Calu3 (cell line): ENCODE measurements at regions not wholly inside any gene's neighbourhood (a gene's known extent, or its start where the extent isn't known, plus 50 kb on each side); places are given as distances from the start of the nearest gene placed in this dataset.

Experiments used
- BruUV-seq: library from RNA; stranded (reverse); fragments of 400-500 nt; replicated peaks from 2 replicates; lab custom pipeline; 2021; lab: Mats Ljungman, UMichigan
- CTCF ChIA-PET: fragments of 300-600 bp; sonication (Branson Sonifier 250); formaldehyde crosslinking; loops from one replicate; lab custom pipeline; 2022; ENCODE audit warnings: antibody characterized with exemption; lab: Charles Lee
- DNase-seq: peaks from one replicate; pipeline ENCODE4 v3.0.0; 2022
- H3K27ac Mint-ChIP-seq: one replicate; pipeline ENCODE4 v1.8.0; 2022; ENCODE audit warnings: mixed read lengths; ENCODE audit not compliant: unreplicated experiment
- H3K27me3 Mint-ChIP-seq: one replicate; pipeline ENCODE4 v1.8.0; 2022; ENCODE audit warnings: mixed read lengths; ENCODE audit not compliant: unreplicated experiment
- H3K36me3 Mint-ChIP-seq: one replicate; pipeline ENCODE4 v1.8.0; 2022; ENCODE audit warnings: mild to moderate bottlenecking, moderate library complexity, mixed read lengths; ENCODE audit not compliant: insufficient read depth, unreplicated experiment
- H3K4me1 Mint-ChIP-seq: one replicate; pipeline ENCODE4 v1.8.0; 2022; ENCODE audit warnings: mild to moderate bottlenecking, low read depth, mixed read lengths; ENCODE audit not compliant: unreplicated experiment
- H3K4me3 Mint-ChIP-seq: one replicate; pipeline ENCODE4 v1.8.0; 2022; ENCODE audit warnings: mild to moderate bottlenecking, low read depth, moderate library complexity, mixed read lengths; ENCODE audit not compliant: unreplicated experiment
- H3K9me3 Mint-ChIP-seq: one replicate; pipeline ENCODE4 v1.8.0; 2022; ENCODE audit warnings: low read depth, mixed read lengths; ENCODE audit not compliant: unreplicated experiment
- CTCF ChIP-seq: fragments of 200-600 bp; IDR thresholded peaks from one replicate; pipeline ENCODE4 v1.8.0; 2022; ENCODE audit warnings: antibody characterized with exemption; ENCODE audit not compliant: unreplicated experiment
- intact Hi-C: fragments of 100-400 bp; cut with micrococcal nuclease; formaldehyde crosslinking; loops from one replicate; pipeline ENCODE4 v1.10.0; 2022; ENCODE audit not compliant: unreplicated experiment

- DNase-seq: no peak
- H3K27me3 Mint-ChIP-seq: no peaks in the 10 kb centered on the region
- BruUV-seq: no TSS peak
- no peak overlapping the region for H3K4me3 Mint-ChIP-seq
- CTCF ChIA-PET: no interaction called here
- H3K36me3 Mint-ChIP-seq: peaks cover 7% of the 10 kb centered on the region
- no peak for TF ChIP-seq CTCF
- intact Hi-C loops: no loop called here
- H3K27ac Mint-ChIP-seq: no peak overlapping the region
- H3K9me3 Mint-ChIP-seq: no peaks in the 10 kb centered on the region
- peaks cover 32% of the 10 kb centered on the region for H3K4me1 Mint-ChIP-seq
Observed at GRCh38 chr3:147941969-147942368, 532.8 kb downstream of the ZIC1 start.

- H3K9me3 Mint-ChIP-seq: no peaks in the 10 kb centered on the region
- CTCF ChIA-PET: no interaction called here
- BruUV-seq: no TSS peak
- H3K27me3 Mint-ChIP-seq: no peaks in the 10 kb centered on the region
- TF ChIP-seq CTCF: no peak
- peaks cover 7% of the 10 kb centered on the region for H3K36me3 Mint-ChIP-seq
- intact Hi-C loops: no loop called here
- peak; percentile 46 for DNase-seq
- H3K27ac Mint-ChIP-seq: peak overlapping the region; percentile 88
- H3K4me1 Mint-ChIP-seq: peaks cover 32% of the 10 kb centered on the region
- peak overlapping the region; percentile 8 for H3K4me3 Mint-ChIP-seq
Observed at GRCh38 chr3:147943265-147943945, 534.2 kb downstream of the ZIC1 start.

GRCh38 chr3:147945968-147946519 is 536.9 kb downstream of the ZIC1 start:
- peak; percentile 80 for TF ChIP-seq CTCF
- CTCF ChIA-PET: interaction anchor here (0.6 to 1.6 kb wide), 7 partner anchors 9 to 421 kb away, joined by 4 to 10 read pairs (median 6); no protein-coding TSS in a partner anchor
- H3K4me1 Mint-ChIP-seq: peaks cover 35% of the 10 kb centered on the region
- peak overlapping the region; percentile 36 for H3K27ac Mint-ChIP-seq
- H3K4me3 Mint-ChIP-seq: peak overlapping the region; percentile 9
- no peaks in the 10 kb centered on the region for H3K9me3 Mint-ChIP-seq
- H3K27me3 Mint-ChIP-seq: no peaks in the 10 kb centered on the region
- H3K36me3 Mint-ChIP-seq: peaks cover 7% of the 10 kb centered on the region
- intact Hi-C loops: loop anchor here (5.0 kb wide), 4 partner anchors 129 to 824 kb away; no protein-coding TSS in a partner anchor
- DNase-seq: peak; percentile 75
- no TSS peak for BruUV-seq

GRCh38 chr3:147956615-147957014 is 547.5 kb downstream of the ZIC1 start:
- no peak for DNase-seq
- intact Hi-C loops: no loop called here
- H3K4me3 Mint-ChIP-seq: no peak overlapping the region
- H3K4me1 Mint-ChIP-seq: no peaks in the 10 kb centered on the region
- H3K36me3 Mint-ChIP-seq: no peaks in the 10 kb centered on the region
- CTCF ChIA-PET: no interaction called here
- no peak for TF ChIP-seq CTCF
- no TSS peak for BruUV-seq
- no peaks in the 10 kb centered on the region for H3K27me3 Mint-ChIP-seq
- H3K9me3 Mint-ChIP-seq: peaks cover 7% of the 10 kb centered on the region
- no peak overlapping the region for H3K27ac Mint-ChIP-seq
